Common myeloid progenitor, CD34-positive (primary cell): ENCODE measurements at regions not wholly inside any gene's neighbourhood (a gene's known extent, or its start where the extent isn't known, plus 50 kb on each side); places are given as distances from the start of the nearest gene placed in this dataset.
"Not testable (repeated sequence)": the region's sequence is repeated elsewhere in the genome, so short reads cannot be mapped to it uniquely, and the experiment has no call there.

ENCODE experiments used
- CTCF ChIA-PET: fragments of 350-600 bp; sonication (Branson Sonifier 250); formaldehyde crosslinking; loops from one replicate; lab custom pipeline; 2021; ENCODE audit warnings: antibody characterized with exemption; lab: Charles Lee
- POLR2A ChIA-PET: fragments of 350-600 bp; sonication (Branson Sonifier 250); formaldehyde crosslinking; loops from one replicate; lab custom pipeline; 2021; ENCODE audit warnings: antibody characterized with exemption; lab: Charles Lee
- DNase-seq, 3 donors: peaks; one replicate each; pipeline versions ENCODE4 v3.0.0 to v3.0.0-alpha.2; 2013
- H3K27ac ChIP-seq, 2 experiments: 1 replicate in 1 of 2; 2 replicates in 1 of 2; pipeline ENCODE4 v1.7.0; 2013; ENCODE audit warnings: inconsistent platforms in 2 of 2, low read length in 2 of 2, mild to moderate bottlenecking in 2 of 2, low read depth in 1 of 2, moderate library complexity in 1 of 2; ENCODE audit not compliant: severe bottlenecking in 2 of 2, insufficient read depth in 1 of 2, poor library complexity in 1 of 2
- H3K27me3 ChIP-seq, 5 experiments: replicated peaks in 2 of 5; 1 replicate in 3 of 5; 2 replicates in 2 of 5; pipeline versions ENCODE4 v1.6.1 to v1.7.0; 2013; ENCODE audit warnings: low read length in 4 of 5, mild to moderate bottlenecking in 2 of 5, moderate library complexity in 2 of 5, inconsistent platforms in 1 of 5; ENCODE audit not compliant: insufficient read depth in 5 of 5, control insufficient read depth in 4 of 5
- H3K36me3 ChIP-seq, 4 experiments: 1 replicate in 2 of 4; 2 replicates in 2 of 4; pipeline versions ENCODE4 v1.6.1 to v1.7.0; 2013; ENCODE audit warnings: low read length in 3 of 4, control low read depth in 1 of 4, mild to moderate bottlenecking in 1 of 4; ENCODE audit not compliant: control insufficient read depth in 4 of 4, insufficient read depth in 4 of 4
- H3K4me1 ChIP-seq, 4 experiments: 1 replicate in 3 of 4; 2 replicates in 1 of 4; pipeline versions ENCODE4 v1.6.1 to v1.7.1; 2013; ENCODE audit warnings: low read length in 3 of 4, mild to moderate bottlenecking in 3 of 4, control low read depth in 1 of 4, inconsistent platforms in 1 of 4, moderate library complexity in 1 of 4; ENCODE audit not compliant: control insufficient read depth in 4 of 4, insufficient read depth in 4 of 4; ENCODE audit errors: control extremely low read depth in 1 of 4
- H3K4me3 ChIP-seq, 7 experiments: 1 replicate in 4 of 7; 2 replicates in 3 of 7; pipeline versions ENCODE4 v1.5.1 to v1.7.0; 2013; ENCODE audit warnings: mild to moderate bottlenecking in 7 of 7, low read length in 6 of 7, moderate library complexity in 6 of 7, inconsistent platforms in 2 of 7, low read depth in 2 of 7, control low read depth in 1 of 7; ENCODE audit not compliant: insufficient read depth in 4 of 7, control insufficient read depth in 1 of 7; ENCODE audit errors: extremely low read depth in 1 of 7
- H3K9me3 ChIP-seq, 5 experiments: 1 replicate in 4 of 5; 2 replicates in 1 of 5; pipeline versions ENCODE4 v1.6.1 to v1.7.1; 2013; ENCODE audit warnings: low read length in 4 of 5, mild to moderate bottlenecking in 2 of 5, inconsistent platforms in 1 of 5, low read depth in 1 of 5, moderate library complexity in 1 of 5; ENCODE audit not compliant: control insufficient read depth in 4 of 5, insufficient read depth in 2 of 5; ENCODE audit errors: control extremely low read depth in 1 of 5
- WGBS: methylation state at CpG from one replicate; pipeline ENCODE4 v1.1.5; 2013; ENCODE audit not compliant: insufficient coverage; 5-methylcytosine and 5-hydroxymethylcytosine counted together

GRCh38 chr11:45743556-45744468 is 61.1 kb upstream of the SLC35C1 start:
- Histone ChIP-seq H3K27me3 (peaks cover 0 to 4% (median 2%) of the 10 kb centered on the region in 5 experiments), H3K36me3 (no peaks in the 10 kb centered on the region), H3K9me3 (no peaks in the 10 kb centered on the region), H3K27ac (no peak overlapping the region), H3K4me3 (no peak overlapping the region), H3K4me1 (no peaks in the 10 kb centered on the region)
- ChIA-PET CTCF (no interaction called here), POLR2A (no interaction called here)
- no peak for DNase-seq
- 80% methylated on average over 2 of the region's 11 CpGs for WGBS

- Histone ChIP-seq H3K27me3 (peaks cover 0 to 4% (median 0%) of the 10 kb centered on the region in 5 experiments), H3K36me3 (no peaks in the 10 kb centered on the region), H3K9me3 (no peaks in the 10 kb centered on the region), H3K27ac (no peak overlapping the region), H3K4me3 (no peak overlapping the region), H3K4me1 (no peaks in the 10 kb centered on the region)
- ChIA-PET CTCF (no interaction called here), POLR2A (no interaction called here)
- DNase-seq: no peak
- 100% methylated on average over 2 of the region's 2 CpGs for WGBS
Measured at GRCh38 chr11:45741582-45741981, 63.4 kb upstream of the SLC35C1 start.

- Histone ChIP-seq H3K4me1 (no peaks in the 10 kb centered on the region), H3K27me3 (peaks cover 0 to 4% (median 0%) of the 10 kb centered on the region in 5 experiments), H3K36me3 (no peaks in the 10 kb centered on the region), H3K4me3 (no peak overlapping the region), H3K9me3 (no peaks in the 10 kb centered on the region), H3K27ac (no peak overlapping the region)
- 94% methylated on average over 2 of the region's 2 CpGs for WGBS
- no peak for DNase-seq
- ChIA-PET CTCF (no interaction called here), POLR2A (no interaction called here)
Measured at GRCh38 chr11:45741032-45741431, 63.9 kb upstream of the SLC35C1 start.

GRCh38 chr11:45739866-45740265 is 65.1 kb upstream of the SLC35C1 start:
- 92% methylated on average over 2 of the region's 3 CpGs for WGBS
- H3K27me3 ChIP-seq: peaks cover 0 to 4% (median 0%) of the 10 kb centered on the region in 5 experiments
- H3K36me3 ChIP-seq: no peaks in the 10 kb centered on the region
- POLR2A ChIA-PET: no interaction called here
- no peak overlapping the region for H3K27ac ChIP-seq
- H3K9me3 ChIP-seq: no peaks in the 10 kb centered on the region
- no peak for DNase-seq
- no peaks in the 10 kb centered on the region for H3K4me1 ChIP-seq
- no peak overlapping the region for H3K4me3 ChIP-seq
- CTCF ChIA-PET: no interaction called here

- WGBS: 80% methylated on average over 1 of the region's 22 CpGs
- CTCF ChIA-PET, H3K36me3 ChIP-seq, H3K4me1 ChIP-seq, H3K9me3 ChIP-seq, POLR2A ChIA-PET, H3K4me3 ChIP-seq, DNase-seq, H3K27me3 ChIP-seq, H3K27ac ChIP-seq: not testable (repeated sequence)
Measured at GRCh38 chr11:45739071-45739470, 65.9 kb upstream of the SLC35C1 start.

GRCh38 chr11:45738194-45738593 is 66.8 kb upstream of the SLC35C1 start:
- CTCF ChIA-PET, H3K36me3 ChIP-seq: not testable (repeated sequence)
- WGBS: 96% methylated on average over 8 of the region's 37 CpGs

GRCh38 chr11:45737056-45737455 is 67.9 kb upstream of the SLC35C1 start:
- ChIA-PET CTCF (no interaction called here), POLR2A (no interaction called here)
- no peak for DNase-seq
- H3K36me3 ChIP-seq: no peaks in the 10 kb centered on the region
- H3K4me1 ChIP-seq: no peaks in the 10 kb centered on the region
- no peaks in the 10 kb centered on the region for H3K9me3 ChIP-seq
- H3K4me3 ChIP-seq: no peak overlapping the region
- peaks cover 0 to 5% (median 2%) of the 10 kb centered on the region in 5 experiments for H3K27me3 ChIP-seq
- H3K27ac ChIP-seq: no peak overlapping the region
- WGBS: 100% methylated on average over 2 of the region's 4 CpGs

More at GRCh38 chr11:45738194-45738593, 66.8 kb upstream of the SLC35C1 start:
- H3K4me3 ChIP-seq, H3K4me1 ChIP-seq, H3K9me3 ChIP-seq, POLR2A ChIA-PET, H3K27ac ChIP-seq, DNase-seq, H3K27me3 ChIP-seq: not testable (repeated sequence)
